ENCODE measurements at regions not wholly inside any gene's neighbourhood (a gene's known extent, or its start where the extent isn't known, plus 50 kb on each side); places are given as distances from the start of the nearest gene placed in this dataset.

DNA sequence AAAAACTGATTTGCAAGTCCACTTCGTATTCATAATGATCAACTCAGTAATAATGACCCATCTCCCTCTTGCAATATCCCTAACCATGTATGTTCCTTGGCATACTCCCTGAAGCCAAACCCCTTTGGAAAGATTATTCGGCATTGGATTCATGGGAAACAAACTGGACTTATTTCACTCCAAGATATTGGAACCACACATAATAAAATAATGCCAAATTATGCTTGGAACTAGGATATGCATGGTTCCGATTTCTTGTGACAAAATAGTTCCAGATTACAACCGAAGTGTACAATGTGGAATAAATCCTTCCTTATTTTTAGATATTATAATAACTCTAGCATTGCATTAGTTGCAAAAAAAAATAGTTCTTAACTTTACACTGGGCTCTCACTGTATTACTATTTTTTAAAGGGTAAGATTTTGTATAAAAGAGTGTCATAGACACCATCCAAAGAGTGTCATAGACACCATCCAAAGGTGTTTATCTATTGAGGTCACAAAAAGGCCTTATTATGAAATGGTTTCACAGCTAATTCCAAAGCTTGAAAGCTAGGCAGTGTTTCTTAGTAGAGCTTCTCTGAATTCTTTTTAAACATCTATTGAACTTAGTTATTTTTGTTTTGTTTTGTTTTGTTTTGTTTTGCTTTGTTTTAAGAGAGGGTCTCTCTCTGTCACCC lies 410.9 kb upstream of the JARID2 start:
- H3K4me1 ChIP-seq (ENCODE audit: insufficient read depth, low read length), result no peaks in the 10 kb centered on the region
- no peak overlapping the region for H3K4me3 ChIP-seq (replicated peaks in 1 of 3; ENCODE audit: insufficient read depth in 1 of 3, low read depth in 2 of 3, low read length in 3 of 3)
- H3K9me3 ChIP-seq (ENCODE audit: low read length), result no peaks in the 10 kb centered on the region
- in situ Hi-C loops (cut with HindIII; ENCODE audit: extremely low pct_ligation_motif_present, low pct_unique_long_range_greater_than_20kb) (no loop called here), intact Hi-C loops (cut with micrococcal nuclease; ENCODE audit: unreplicated experiment) (no loop called here)
- no peaks in the 10 kb centered on the region for H3K79me2 ChIP-seq (ENCODE audit: insufficient read depth, low read length)
- TF ChIP-seq ZNF792 (CRISPR knock-in tag; IDR thresholded peaks at IDR 0.05) (no peak), SALL1 (CRISPR knock-in tag; IDR thresholded peaks at IDR 0.05) (no peak)
- H3K4me2 ChIP-seq (ENCODE audit: low read depth, low read length), result no peak overlapping the region
- no peaks in the 10 kb centered on the region for H4K20me1 ChIP-seq (ENCODE audit: insufficient read depth, low read length)
- DNase-seq (ENCODE audit: low spot score) (no peak), ATAC-seq (no peak), FAIRE-seq (no peak)
- H3K27me3 ChIP-seq (ENCODE audit: control insufficient read depth in 1 of 2, insufficient read depth in 2 of 2, low read length in 2 of 2), result peaks cover 0 to 6% of the 10 kb centered on the region in 2 experiments; a peak in 2 of 5 replicates
- no peaks in the 10 kb centered on the region for H3K36me3 ChIP-seq (replicated peaks in 1 of 2; ENCODE audit: control insufficient read depth in 1 of 2, insufficient read depth in 2 of 2, low read length in 2 of 2)
- WGBS (ENCODE audit: low lambda C conversion rate), result 13% methylated on average over 4 of the region's 4 CpGs
- ChIA-PET CTCF (ENCODE audit: low intra/inter-chr PET ratio, low total read pairs) (no interaction called here), POLR2A (no interaction called here)
- H3K9ac ChIP-seq (ENCODE audit: insufficient read depth, low read depth, low read length), result no peak overlapping the region
- no TSS peak for BruUV-seq (replicated peaks)
- no peak overlapping the region for H2AFZ ChIP-seq (ENCODE audit: low read length)
- no peak overlapping the region for H3K27ac ChIP-seq (ENCODE audit: extremely low read length, insufficient read depth, low read length)

DNA sequence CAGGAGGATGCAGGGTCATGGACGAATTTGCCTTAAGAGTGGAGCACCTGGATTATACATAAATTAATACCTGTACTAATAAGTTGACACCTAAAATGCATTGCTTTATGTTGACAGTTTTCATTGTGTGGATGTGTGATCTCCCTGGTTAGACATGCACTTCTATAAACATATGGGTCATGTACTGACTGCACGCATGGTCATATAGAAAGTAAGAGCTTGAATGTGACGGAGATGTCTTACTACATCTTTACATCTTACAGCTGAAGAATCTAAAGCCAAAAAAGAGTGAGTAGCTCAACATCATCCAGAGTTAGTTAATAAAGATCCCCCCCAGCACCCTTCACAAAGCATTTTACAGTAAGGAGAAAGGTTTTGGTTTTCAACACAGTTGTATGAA lies 408.4 kb upstream of the JARID2 start:
- ChIA-PET CTCF (ENCODE audit: low intra/inter-chr PET ratio, low total read pairs) (no interaction called here), POLR2A (no interaction called here)
- in situ Hi-C loops (cut with HindIII; ENCODE audit: extremely low pct_ligation_motif_present, low pct_unique_long_range_greater_than_20kb) (no loop called here), intact Hi-C loops (cut with micrococcal nuclease; ENCODE audit: unreplicated experiment) (no loop called here)
- FAIRE-seq (no peak), DNase-seq (ENCODE audit: low spot score) (no peak), ATAC-seq (no peak)
- WGBS (ENCODE audit: low lambda C conversion rate), result 46% methylated on average over 3 of the region's 3 CpGs
- Histone ChIP-seq H2AFZ (ENCODE audit: low read length) (no peak overlapping the region), H3K9me3 (ENCODE audit: low read length) (no peaks in the 10 kb centered on the region), H3K9ac (ENCODE audit: insufficient read depth, low read depth, low read length) (no peak overlapping the region), H3K27me3 (ENCODE audit: control insufficient read depth in 1 of 2, insufficient read depth in 2 of 2, low read length in 2 of 2) (0 out of 5 replicates have a peak, but pooled peaks cover 0 to 3% of the 10 kb centered on the region in 2 experiments), H3K79me2 (ENCODE audit: insufficient read depth, low read length) (no peaks in the 10 kb centered on the region), H3K4me3 (replicated peaks in 1 of 3; ENCODE audit: insufficient read depth in 1 of 3, low read depth in 2 of 3, low read length in 3 of 3) (no peak overlapping the region), H3K4me1 (ENCODE audit: insufficient read depth, low read length) (no peaks in the 10 kb centered on the region), H4K20me1 (ENCODE audit: insufficient read depth, low read length) (no peaks in the 10 kb centered on the region), H3K36me3 (replicated peaks in 1 of 2; ENCODE audit: control insufficient read depth in 1 of 2, insufficient read depth in 2 of 2, low read length in 2 of 2) (no peaks in the 10 kb centered on the region), H3K27ac (ENCODE audit: extremely low read length, insufficient read depth, low read length) (no peak overlapping the region), H3K4me2 (ENCODE audit: low read depth, low read length) (no peak overlapping the region)
- no TSS peak for BruUV-seq (replicated peaks)
- TF ChIP-seq AGO1 (IDR thresholded peaks at IDR 0.05; ENCODE audit: low read depth, low read length, poor library complexity, severe bottlenecking), result no peak
- no peak for TF ChIP-seq ZNF460 (CRISPR knock-in tag; IDR thresholded peaks at IDR 0.05; ENCODE audit: borderline replicate concordance)
- TF ChIP-seq ZNF333 (CRISPR knock-in tag; IDR thresholded peaks at IDR 0.05; ENCODE audit: borderline replicate concordance), result no peak
- TF ChIP-seq NFATC3 (CRISPR knock-in tag; IDR thresholded peaks at IDR 0.05), result no peak
- no peak for TF ChIP-seq ZFP90 (CRISPR knock-in tag; IDR thresholded peaks at IDR 0.05; ENCODE audit: borderline replicate concordance)
- TF ChIP-seq ZNF232 (CRISPR knock-in tag; IDR thresholded peaks at IDR 0.05; ENCODE audit: borderline replicate concordance), result no peak
- no peak for TF ChIP-seq ARHGAP35 (CRISPR knock-in tag; IDR thresholded peaks at IDR 0.05; ENCODE audit: borderline replicate concordance)
- TF ChIP-seq, protein P1, sequence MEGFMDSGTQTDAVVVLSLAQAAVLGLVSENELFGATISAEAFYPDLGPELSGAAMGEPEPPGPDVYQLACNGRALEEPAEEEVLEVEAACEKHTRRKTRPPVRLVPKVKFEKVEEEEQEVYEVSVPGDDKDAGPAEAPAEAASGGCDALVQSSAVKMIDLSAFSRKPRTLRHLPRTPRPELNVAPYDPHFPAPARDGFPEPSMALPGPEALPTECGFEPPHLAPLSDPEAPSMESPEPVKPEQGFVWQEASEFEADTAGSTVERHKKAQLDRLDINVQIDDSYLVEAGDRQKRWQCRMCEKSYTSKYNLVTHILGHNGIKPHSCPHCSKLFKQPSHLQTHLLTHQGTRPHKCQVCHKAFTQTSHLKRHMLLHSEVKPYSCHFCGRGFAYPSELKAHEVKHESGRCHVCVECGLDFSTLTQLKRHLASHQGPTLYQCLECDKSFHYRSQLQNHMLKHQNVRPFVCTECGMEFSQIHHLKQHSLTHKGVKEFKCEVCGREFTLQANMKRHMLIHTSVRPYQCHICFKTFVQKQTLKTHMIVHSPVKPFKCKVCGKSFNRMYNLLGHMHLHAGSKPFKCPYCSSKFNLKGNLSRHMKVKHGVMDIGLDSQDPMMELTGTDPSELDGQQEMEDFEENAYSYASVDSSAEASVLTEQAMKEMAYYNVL (CRISPR knock-in tag; IDR thresholded peaks at IDR 0.05; ENCODE audit: borderline replicate concordance), result no peak
- TF ChIP-seq TOE1 (CRISPR knock-in tag; IDR thresholded peaks at IDR 0.05), result no peak
- no peak for TF ChIP-seq POLR2A (IDR thresholded peaks at IDR 0.05; ENCODE audit: insufficient read depth in 1 of 2, low read depth in 2 of 2, low read length in 2 of 2)
- TF ChIP-seq ZNF562 (CRISPR knock-in tag; IDR thresholded peaks at IDR 0.05; ENCODE audit: borderline replicate concordance), result no peak
- TF ChIP-seq UBTF (CRISPR knock-in tag; IDR thresholded peaks at IDR 0.05), result no peak
- TF ChIP-seq ZFP36 (IDR thresholded peaks at IDR 0.05; ENCODE audit: borderline replicate concordance, low read depth, low read length, partially characterized antibody), result no peak

Measured in HepG2 (cell line).